Fibroblast of lung (primary cell): ENCODE measurements at regions not wholly inside any gene's neighbourhood (a gene's known extent, or its start where the extent isn't known, plus 50 kb on each side); places are given as distances from the start of the nearest gene placed in this dataset.
"Not testable (repeated sequence)": the region's sequence is repeated elsewhere in the genome, so short reads cannot be mapped to it uniquely, and the experiment has no call there.

ENCODE experiments used
- DNase-seq, 2 donors: peaks; one replicate each; pipeline versions ENCODE4 v3.0.0 to v3.0.0-alpha.2; 2010; ENCODE audit warnings: low read depth in 2 of 2
- H2AFZ ChIP-seq: 2 replicates; pipeline ENCODE4 v1.5.1; 2012; ENCODE audit warnings: low read length, control low read depth, inconsistent platforms
- H3K27ac ChIP-seq: 2 replicates; pipeline ENCODE4 v1.5.1; 2011; ENCODE audit warnings: low read length, control low read depth; ENCODE audit not compliant: insufficient read depth
- H3K27me3 ChIP-seq: 2 replicates; pipeline ENCODE4 v1.5.1; 2011; ENCODE audit warnings: mild to moderate bottlenecking, low read length; ENCODE audit not compliant: control insufficient read depth, insufficient read depth
- H3K36me3 ChIP-seq: 2 replicates; pipeline ENCODE4 v1.5.1; 2011; ENCODE audit warnings: low read length; ENCODE audit not compliant: control insufficient read depth, insufficient read depth
- H3K4me1 ChIP-seq: 2 replicates; pipeline ENCODE4 v1.5.1; 2011; ENCODE audit warnings: low read length; ENCODE audit not compliant: control insufficient read depth, insufficient read depth; ENCODE audit errors: extremely low read depth
- H3K4me2 ChIP-seq: 2 replicates; pipeline ENCODE4 v1.5.1; 2011; ENCODE audit warnings: low read length, control low read depth; ENCODE audit not compliant: insufficient read depth; ENCODE audit errors: extremely low read depth
- H3K4me3 ChIP-seq, 4 experiments: fragments of 200-600 bp in 1 of 4; sonication (generic) in 1 of 4; replicated peaks in 1 of 4; 2 replicates each; pipeline ENCODE4 v1.5.1; 2011 to 2016; ENCODE audit warnings: low read length in 4 of 4, low read depth in 3 of 4, mild to moderate bottlenecking in 3 of 4, control low read depth in 2 of 4, inconsistent platforms in 1 of 4, mixed read lengths in 1 of 4; ENCODE audit not compliant: insufficient read depth in 1 of 4; ENCODE audit errors: control extremely low read depth in 1 of 4
- H3K79me2 ChIP-seq: 2 replicates; pipeline ENCODE4 v1.5.1; 2012; ENCODE audit warnings: mild to moderate bottlenecking, low read length, inconsistent platforms; ENCODE audit not compliant: control insufficient read depth, insufficient read depth
- H3K9ac ChIP-seq: 2 replicates; pipeline ENCODE4 v1.5.1; 2011; ENCODE audit warnings: mild to moderate bottlenecking, low read length, control low read depth; ENCODE audit not compliant: insufficient read depth
- H3K9me3 ChIP-seq: 2 replicates; pipeline ENCODE4 v1.5.1; 2012; ENCODE audit warnings: low read depth, low read length; ENCODE audit not compliant: control insufficient read depth, insufficient read depth
- H4K20me1 ChIP-seq: 2 replicates; pipeline ENCODE4 v1.5.1; 2011; ENCODE audit warnings: low read length; ENCODE audit not compliant: control insufficient read depth, insufficient read depth; ENCODE audit errors: extremely low read depth
- CTCF ChIP-seq, 2 donors: IDR thresholded peaks in 1 of 2; conservative IDR thresholded peaks in 1 of 2; 1 replicate in 1 of 2; 2 replicates in 1 of 2; pipeline ENCODE4 v1.5.1; 2011 to 2012; ENCODE audit warnings: low read length in 2 of 2, control low read depth in 1 of 2, inconsistent platforms in 1 of 2, low read depth in 1 of 2, mild to moderate bottlenecking in 1 of 2
- EZH2 ChIP-seq: IDR thresholded peaks from 2 replicates; pipeline ENCODE4 v1.5.1; 2012; ENCODE audit warnings: low read length, control low read depth, mild to moderate bottlenecking; ENCODE audit errors: missing control alignments

GRCh38 chr11:110850846-110851245 is 138.6 kb upstream of the ARHGAP20 start:
- no peaks in the 10 kb centered on the region for H3K36me3 ChIP-seq
- H3K9me3 ChIP-seq, result no peaks in the 10 kb centered on the region
- H4K20me1 ChIP-seq, result no peaks in the 10 kb centered on the region
- H3K9ac ChIP-seq, result no peak overlapping the region
- no peaks in the 10 kb centered on the region for H3K79me2 ChIP-seq
- no peak for TF ChIP-seq CTCF (conservative IDR thresholded peaks at IDR 0.05 in 1 of 2, IDR thresholded peaks at IDR 0.05 in 1 of 2; ENCODE audit: low read depth in 1 of 2, low read length in 2 of 2)
- TF ChIP-seq EZH2, result no peak
- no peak overlapping the region for H2AFZ ChIP-seq
- H3K27ac ChIP-seq, result no peak overlapping the region
- no peaks in the 10 kb centered on the region for H3K4me1 ChIP-seq
- no peak overlapping the region for H3K4me2 ChIP-seq
- no peak overlapping the region for H3K4me3 ChIP-seq
- peak in 1 of 2 donors; percentile 75 for DNase-seq
- H3K27me3 ChIP-seq, result no peaks in the 10 kb centered on the region

GRCh38 chr11:110843053-110843452 is 130.8 kb upstream of the ARHGAP20 start:
- not testable (repeated sequence) for H3K4me3 ChIP-seq, H3K36me3 ChIP-seq, H2AFZ ChIP-seq, DNase-seq, H3K4me1 ChIP-seq, H3K9me3 ChIP-seq, H3K4me2 ChIP-seq, H3K9ac ChIP-seq, H3K79me2 ChIP-seq, H3K27me3 ChIP-seq, H3K27ac ChIP-seq, H4K20me1 ChIP-seq

- Histone ChIP-seq H3K36me3 (no peaks in the 10 kb centered on the region), H3K4me2 (no peak overlapping the region), H3K4me1 (no peaks in the 10 kb centered on the region), H3K79me2 (no peaks in the 10 kb centered on the region), H3K27ac (no peak overlapping the region), H3K9ac (no peak overlapping the region), H3K9me3 (no peaks in the 10 kb centered on the region), H3K4me3 (no peak overlapping the region), H4K20me1 (no peaks in the 10 kb centered on the region), H3K27me3 (no peaks in the 10 kb centered on the region), H2AFZ (no peak overlapping the region)
- no peak for TF ChIP-seq CTCF (conservative IDR thresholded peaks at IDR 0.05 in 1 of 2, IDR thresholded peaks at IDR 0.05 in 1 of 2; ENCODE audit: low read depth in 1 of 2, low read length in 2 of 2)
- no peak for TF ChIP-seq EZH2
- DNase-seq, result no peak
These were observed 126.6 kb upstream of the ARHGAP20 start for GRCh38 chr11:110838808-110839207.
